GM18498 (cell line): ENCODE measurements at regions not wholly inside any gene's neighbourhood (a gene's known extent, or its start where the extent isn't known, plus 50 kb on each side); places are given as distances from the start of the nearest gene placed in this dataset.

Experiments
- ATAC-seq: cut with Tn5 transposase; IDR thresholded peaks from one replicate; pipeline ENCODE4 v1.9.1; 2021; ENCODE audit warnings: mild to moderate bottlenecking, moderate library complexity; ENCODE audit not compliant: unreplicated experiment

GRCh38 chr7:155360495-155361345 is 63.0 kb downstream of the INSIG1 start:
- no peak for ATAC-seq

DNA sequence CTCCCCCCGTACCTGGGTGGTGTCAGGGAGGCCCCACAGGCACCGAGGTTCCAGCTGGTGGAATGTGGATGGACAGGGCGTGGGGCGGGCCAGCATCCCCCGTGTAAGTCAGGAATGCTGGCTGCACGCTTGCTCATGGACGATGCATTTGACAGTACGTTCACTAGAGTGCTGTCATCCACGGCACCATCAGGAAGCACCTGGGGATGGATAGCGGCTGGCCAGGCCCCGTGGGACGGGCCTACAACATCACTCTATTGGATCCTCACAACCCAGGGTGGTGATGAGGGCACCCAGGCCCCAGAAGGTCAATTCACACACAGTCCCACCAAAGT is 63.6 kb downstream of the INSIG1 start:
- no peak for ATAC-seq

GRCh38 chr7:155361947-155362346 is 64.3 kb downstream of the INSIG1 start:
- ATAC-seq = no peak

- no peak for ATAC-seq
Measured at GRCh38 chr7:155362380-155363145, 64.9 kb downstream of the INSIG1 start.

DNA sequence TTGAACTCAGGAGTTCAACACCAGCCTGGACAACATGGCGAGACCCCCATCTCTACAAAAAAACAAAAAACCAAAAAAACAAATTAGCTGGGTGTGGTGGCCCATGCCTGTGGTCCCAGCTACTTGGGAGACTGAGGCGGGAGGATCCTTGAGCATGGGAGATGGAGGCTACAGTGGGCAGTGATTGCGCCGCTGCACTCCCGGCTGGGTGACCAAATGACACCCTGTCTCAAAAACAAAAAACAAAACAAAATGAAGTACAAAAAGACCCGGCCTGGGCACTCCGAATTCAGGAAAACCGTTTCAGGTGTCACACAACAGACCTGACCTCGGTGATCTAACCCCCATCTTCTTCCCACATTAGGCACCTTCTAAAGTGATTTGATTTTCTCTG is 65.5 kb downstream of the INSIG1 start:
- ATAC-seq = no peak

DNA sequence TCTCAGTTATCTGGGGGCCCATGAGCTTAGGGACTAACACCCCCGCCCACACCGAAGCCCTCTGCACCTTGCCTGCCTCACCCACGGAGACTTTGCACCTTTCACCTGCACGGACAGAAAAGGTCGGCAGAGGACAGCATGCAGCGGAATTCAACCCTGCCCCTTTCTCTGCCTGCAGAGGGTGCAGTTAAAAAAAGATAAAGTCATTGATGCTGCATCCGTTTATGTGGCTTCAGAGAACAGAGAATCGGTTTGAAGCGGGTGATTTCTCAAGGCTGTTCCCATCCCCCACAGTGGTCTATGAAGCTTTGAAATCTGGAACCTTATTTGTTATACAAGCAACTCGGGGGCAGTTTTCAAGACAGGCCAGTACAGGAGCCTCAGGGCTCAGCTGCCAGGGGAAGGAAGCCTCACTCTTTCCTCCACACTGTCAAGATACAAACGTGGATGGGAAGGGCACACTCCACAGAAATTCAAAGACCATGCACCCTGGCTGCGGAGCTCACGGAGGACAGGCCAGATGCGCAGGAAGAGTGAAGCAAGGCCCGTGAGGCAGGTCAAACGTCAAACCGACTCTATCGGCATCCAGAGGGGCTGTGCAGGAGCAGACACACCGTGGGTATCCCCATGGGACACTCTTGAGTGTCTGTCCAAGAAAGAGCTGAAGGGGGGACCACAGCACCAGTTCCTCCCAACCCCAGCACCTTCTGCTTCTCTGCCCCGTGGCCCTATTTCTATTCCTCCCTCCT is 66.3 kb downstream of the INSIG1 start:
- ATAC-seq = no peak

DNA sequence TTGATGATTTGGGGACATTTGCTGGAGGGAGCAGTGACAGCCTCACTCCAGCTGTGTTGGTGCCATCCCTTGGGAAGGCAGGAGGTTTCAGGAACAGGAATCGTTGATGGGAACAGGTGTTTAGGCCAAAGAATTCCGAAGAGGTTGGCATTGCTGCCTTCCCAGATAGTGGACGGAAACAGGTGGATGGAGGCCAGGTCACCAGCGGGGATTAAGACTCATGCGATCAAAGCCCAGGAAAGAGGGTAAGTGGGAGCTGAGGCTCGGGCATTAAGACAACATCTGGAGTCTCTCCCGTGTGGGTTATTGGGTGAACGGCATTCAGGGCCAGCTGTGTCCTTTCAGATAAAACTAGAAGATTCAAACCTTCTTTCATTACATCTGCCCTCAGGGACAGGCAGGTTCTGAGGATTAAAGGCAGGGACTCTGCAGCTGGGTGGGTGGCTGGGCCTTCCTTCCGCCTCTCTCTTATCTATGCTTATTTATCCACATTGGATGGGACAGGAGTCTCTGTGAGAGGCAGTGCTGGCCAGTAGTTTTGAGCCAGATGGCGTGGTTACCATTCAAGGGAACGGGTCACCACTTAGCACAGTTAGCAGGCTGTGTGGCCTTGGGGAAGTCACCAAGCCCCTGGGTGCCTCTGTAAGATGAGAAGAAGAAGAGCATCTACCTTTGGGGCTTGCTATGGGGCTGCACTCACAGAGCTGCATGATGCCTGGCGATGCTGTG is 67.6 kb downstream of the INSIG1 start:
- no peak for ATAC-seq

GRCh38 chr7:155368894-155369600 is 71.4 kb downstream of the INSIG1 start:
- no peak for ATAC-seq

- no peak for ATAC-seq
Measured at GRCh38 chr7:155369766-155370165, 72.1 kb downstream of the INSIG1 start.

GRCh38 chr7:155371331-155371883 is 73.7 kb downstream of the INSIG1 start:
- ATAC-seq = no peak

GRCh38 chr7:155371884-155372781 is 74.5 kb downstream of the INSIG1 start:
- ATAC-seq = peak; percentile 57

DNA sequence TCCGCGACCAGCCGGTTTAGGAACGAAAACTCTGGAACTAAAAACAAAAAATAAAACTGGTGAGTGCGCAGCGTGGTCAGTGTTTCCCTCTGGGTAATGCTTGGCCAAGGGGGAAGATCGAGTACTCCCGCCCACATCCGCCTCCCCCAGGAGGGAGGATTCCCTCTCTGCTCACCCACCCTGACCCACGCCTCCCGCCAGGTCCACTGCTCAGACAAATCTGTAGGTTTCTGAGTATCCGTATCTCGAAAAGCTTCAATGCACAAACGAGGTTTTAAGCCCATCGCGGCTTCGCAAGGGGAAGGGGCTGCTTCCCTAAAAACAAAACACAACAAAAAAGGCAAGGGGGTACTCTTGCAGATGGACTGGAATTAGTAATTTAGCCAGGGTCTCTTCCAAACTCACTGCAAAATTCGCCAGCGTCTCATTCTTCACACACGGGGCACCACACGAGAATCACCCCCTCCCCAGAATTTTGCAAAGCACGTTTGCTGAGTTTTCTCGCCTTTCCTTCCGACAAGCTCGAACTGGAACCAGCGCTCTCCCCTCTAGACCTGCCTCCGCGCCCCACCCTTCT is 75.2 kb downstream of the INSIG1 start:
- ATAC-seq = peak; percentile 10

- ATAC-seq = no peak
Measured at GRCh38 chr7:155373359-155374273, 75.9 kb downstream of the INSIG1 start.

GRCh38 chr7:155374276-155375252 is 76.9 kb downstream of the INSIG1 start:
- ATAC-seq = no peak

- no peak for ATAC-seq
Measured at GRCh38 chr7:155375337-155376277, 77.9 kb downstream of the INSIG1 start.
